H9 (cell line): ENCODE measurements at regions not wholly inside any gene's neighbourhood (a gene's known extent, or its start where the extent isn't known, plus 50 kb on each side); places are given as distances from the start of the nearest gene placed in this dataset.

ENCODE experiments used
- DNase-seq: peaks from one replicate; pipeline ENCODE4 v3.0.0-alpha.2; 2017
- H2AFZ ChIP-seq: one replicate; pipeline ENCODE4 v1.6.1; 2013; ENCODE audit warnings: mild to moderate bottlenecking, low read length, control low read depth, moderate library complexity
- H2AK5ac ChIP-seq: 2 replicates; pipeline ENCODE4 v1.6.1; 2013; ENCODE audit warnings: low read length, control low read depth, mixed read lengths; ENCODE audit not compliant: insufficient read length
- H2BK120ac ChIP-seq: one replicate; pipeline ENCODE4 v1.6.1; 2013; ENCODE audit warnings: low read depth, mild to moderate bottlenecking, low read length, control low read depth, inconsistent platforms; ENCODE audit not compliant: poor library complexity, severe bottlenecking
- H2BK12ac ChIP-seq: 2 replicates; pipeline ENCODE4 v1.6.1; 2013; ENCODE audit warnings: low read length, control low read depth, mixed read lengths, low read depth; ENCODE audit not compliant: insufficient read length
- H2BK15ac ChIP-seq: 2 replicates; pipeline ENCODE4 v1.6.1; 2013; ENCODE audit warnings: low read depth, low read length, control low read depth
- H2BK20ac ChIP-seq: one replicate; pipeline ENCODE4 v1.6.1; 2013; ENCODE audit warnings: low read depth, mild to moderate bottlenecking, low read length, control low read depth, inconsistent platforms; ENCODE audit not compliant: poor library complexity, severe bottlenecking
- H2BK5ac ChIP-seq: 2 replicates; pipeline ENCODE4 v1.6.1; 2013; ENCODE audit warnings: low read length, control low read depth, mixed read lengths; ENCODE audit not compliant: insufficient read length
- H3K14ac ChIP-seq: 2 replicates; pipeline ENCODE4 v1.6.1; 2013; ENCODE audit warnings: low read length, control low read depth; ENCODE audit not compliant: insufficient read depth
- H3K18ac ChIP-seq: 2 replicates; pipeline ENCODE4 v1.6.1; 2013; ENCODE audit warnings: low read depth, mild to moderate bottlenecking, mixed read lengths, low read length, control low read depth; ENCODE audit not compliant: insufficient read length
- H3K23ac ChIP-seq: 2 replicates; pipeline ENCODE4 v1.6.1; 2013; ENCODE audit warnings: low read length, control low read depth, mixed read lengths, low read depth; ENCODE audit not compliant: insufficient read length
- H3K23me2 ChIP-seq: 2 replicates; pipeline ENCODE4 v1.6.1; 2013; ENCODE audit warnings: low read depth, mild to moderate bottlenecking, mixed read lengths, low read length, control low read depth; ENCODE audit not compliant: insufficient read length, poor library complexity, severe bottlenecking
- H3K27ac ChIP-seq: 2 replicates; pipeline ENCODE4 v1.5.1; 2013; ENCODE audit warnings: low read length, control low read depth, mixed read lengths, low read depth; ENCODE audit not compliant: insufficient read length
- H3K27me3 ChIP-seq: 2 replicates; pipeline ENCODE4 v1.6.1; 2013; ENCODE audit warnings: low read length, control low read depth, inconsistent platforms; ENCODE audit not compliant: insufficient read depth
- H3K4ac ChIP-seq: 2 replicates; pipeline ENCODE4 v1.6.1; 2013; ENCODE audit warnings: low read depth, mild to moderate bottlenecking, control low read depth, inconsistent platforms, low read length, moderate library complexity
- H3K4me1 ChIP-seq: 2 replicates; pipeline ENCODE4 v1.6.1; 2013; ENCODE audit warnings: low read length, control low read depth, inconsistent platforms; ENCODE audit not compliant: insufficient read depth
- H3K4me2 ChIP-seq: 2 replicates; pipeline ENCODE4 v1.6.1; 2013; ENCODE audit warnings: low read length, control low read depth, mixed read lengths; ENCODE audit not compliant: insufficient read length, insufficient read depth
- H3K56ac ChIP-seq: 2 replicates; pipeline ENCODE4 v1.6.1; 2013; ENCODE audit warnings: low read depth, mild to moderate bottlenecking, mixed read lengths, low read length, control low read depth; ENCODE audit not compliant: insufficient read length
- H3K79me1 ChIP-seq: 2 replicates; pipeline ENCODE4 v1.6.1; 2013; ENCODE audit warnings: low read depth, mild to moderate bottlenecking, moderate library complexity, low read length, control low read depth, inconsistent platforms; ENCODE audit not compliant: insufficient read depth, poor library complexity, severe bottlenecking
- H3K79me2 ChIP-seq: 2 replicates; pipeline ENCODE4 v1.6.1; 2013; ENCODE audit warnings: low read length, control low read depth, inconsistent platforms; ENCODE audit not compliant: insufficient read depth
- H3K9ac ChIP-seq: 2 replicates; pipeline ENCODE4 v1.6.1; 2013; ENCODE audit warnings: low read length, control low read depth, mixed read lengths; ENCODE audit not compliant: insufficient read length; ENCODE audit errors: extremely low read depth
- H3K9me3 ChIP-seq: one replicate; pipeline ENCODE4 v1.6.1; 2013; ENCODE audit warnings: low read depth, low read length, inconsistent platforms; ENCODE audit not compliant: control insufficient read depth
- H3T11ph ChIP-seq: one replicate; pipeline ENCODE4 v1.6.1; 2013; ENCODE audit warnings: mild to moderate bottlenecking, low read length, control low read depth, inconsistent platforms
- H4K20me1 ChIP-seq: one replicate; pipeline ENCODE4 v1.6.1; 2013; ENCODE audit not compliant: control insufficient read depth, insufficient read length, insufficient read depth
- H4K5ac ChIP-seq: 2 replicates; pipeline ENCODE4 v1.6.1; 2013; ENCODE audit warnings: low read depth, mild to moderate bottlenecking, mixed read lengths, low read length, control low read depth; ENCODE audit not compliant: insufficient read length
- H4K8ac ChIP-seq: replicated peaks from 2 replicates; pipeline ENCODE4 v1.6.1; 2013; ENCODE audit warnings: low read length, control low read depth, mixed read lengths, low read depth; ENCODE audit not compliant: insufficient read length
- H4K91ac ChIP-seq: 2 replicates; pipeline ENCODE4 v1.6.1; 2013; ENCODE audit warnings: low read depth, mild to moderate bottlenecking, moderate library complexity, mixed read lengths, low read length, control low read depth; ENCODE audit not compliant: insufficient read length
- H3K27ac Mint-ChIP-seq, 3 experiments: 2 replicates in 2 of 3; 3 replicates in 1 of 3; pipeline ENCODE4 v1.8.0; 2020 to 2021; ENCODE audit warnings: mixed read lengths in 3 of 3, mild to moderate bottlenecking in 1 of 3, moderate library complexity in 1 of 3
- H3K27me3 Mint-ChIP-seq: 2 replicates; pipeline ENCODE4 v1.8.0; 2021; ENCODE audit warnings: low read depth, mild to moderate bottlenecking, moderate library complexity, mixed read lengths
- H3K36me3 Mint-ChIP-seq, 3 experiments: 2 replicates in 2 of 3; 3 replicates in 1 of 3; pipeline ENCODE4 v1.8.0; 2020 to 2021; ENCODE audit warnings: low read depth in 3 of 3, mixed read lengths in 3 of 3; ENCODE audit not compliant: insufficient read depth in 1 of 3
- H3K4me1 Mint-ChIP-seq, 2 experiments: 2 replicates each; pipeline ENCODE4 v1.8.0; 2020; ENCODE audit warnings: mixed read lengths in 2 of 2
- H3K4me3 Mint-ChIP-seq, 2 experiments: 2 replicates in 1 of 2; 3 replicates in 1 of 2; pipeline ENCODE4 v1.8.0; 2020 to 2021; ENCODE audit warnings: mild to moderate bottlenecking in 2 of 2, mixed read lengths in 2 of 2, moderate library complexity in 1 of 2
- H3K9me3 Mint-ChIP-seq, 2 experiments: 2 replicates in 1 of 2; 3 replicates in 1 of 2; pipeline ENCODE4 v1.8.0; 2020; ENCODE audit warnings: mild to moderate bottlenecking in 2 of 2, mixed read lengths in 2 of 2, moderate library complexity in 1 of 2
- WGBS: extraction: QIAGEN DNeasy Blood & Tissue Kit; methylation state at CpG from one replicate; pipeline ENCODE4 v1.1.7; 2013; ENCODE audit warnings: missing lambda C conversion rate, low lambda C conversion rate, mixed read lengths; ENCODE audit not compliant: insufficient read length; ENCODE audit errors: extremely low coverage; 5-methylcytosine and 5-hydroxymethylcytosine counted together
- TF ChIP-seq, protein P1 (sequence below): fragments of 200-600 bp; sonication (generic); conservative IDR thresholded peaks from 3 replicates; pipeline ENCODE4 v1.8.0; 2021; ENCODE audit warnings: antibody characterized with exemption, mild to moderate bottlenecking

DNA sequence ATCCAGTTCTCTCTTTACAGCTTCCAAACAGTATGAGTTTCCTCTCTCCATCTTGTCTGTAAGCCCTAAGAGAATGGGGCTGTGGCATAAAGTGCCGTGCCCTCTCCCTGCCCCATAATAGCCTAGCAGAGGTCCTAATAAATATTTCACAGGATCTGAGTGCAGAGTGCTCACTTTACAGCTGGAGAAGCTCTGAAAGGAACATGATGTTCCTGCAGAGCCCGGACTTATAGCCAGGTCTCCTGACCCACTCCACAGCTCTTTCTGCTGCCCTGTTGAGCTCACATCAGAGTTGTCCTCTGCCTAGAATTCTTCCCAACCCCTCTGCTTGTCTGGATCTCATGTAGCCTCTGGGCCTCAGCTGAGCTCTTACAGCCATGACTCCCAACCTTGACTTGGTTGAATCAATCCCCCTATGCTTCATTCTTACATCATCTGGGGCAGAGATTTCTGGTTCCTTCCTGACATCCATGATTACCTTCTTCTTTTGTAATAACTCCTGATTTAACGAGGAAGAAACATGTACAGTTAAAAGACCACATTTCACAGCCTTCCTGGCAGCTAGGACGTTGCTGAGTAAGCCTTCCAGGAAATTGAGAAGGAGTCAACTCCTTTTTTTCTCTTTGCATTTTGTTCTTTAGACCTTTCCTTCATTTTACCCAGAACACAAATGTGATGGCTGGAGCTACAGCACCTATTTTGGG, 135.3 kb downstream of the RPLP1 start:
- DNase-seq = no peak
- Mint-ChIP-seq H3K4me3 (no peak overlapping the region), H3K36me3 (no peaks in the 10 kb centered on the region), H3K4me1 (peaks cover 3% of the 10 kb centered on the region in 2 experiments; a peak in 2 of 4 replicates), H3K9me3 (no peaks in the 10 kb centered on the region), H3K27me3 (peaks cover 4% of the 10 kb centered on the region), H3K27ac (no peak overlapping the region)
- H3K18ac ChIP-seq = no peak overlapping the region
- no peaks in the 10 kb centered on the region for H3K79me1 ChIP-seq
- H3K4me1 ChIP-seq = no peaks in the 10 kb centered on the region
- no peak overlapping the region for H3K27ac ChIP-seq
- no peak overlapping the region for H3K56ac ChIP-seq
- H2BK15ac ChIP-seq = no peak overlapping the region
- H2BK5ac ChIP-seq = no peak overlapping the region
- H4K8ac ChIP-seq = no peak overlapping the region
- no peak overlapping the region for H2BK12ac ChIP-seq
- H2BK20ac ChIP-seq = no peak overlapping the region
- no peak overlapping the region for H2AFZ ChIP-seq
- no peak overlapping the region for H2AK5ac ChIP-seq
- H3K4me2 ChIP-seq = no peak overlapping the region
- no peaks in the 10 kb centered on the region for H4K20me1 ChIP-seq
- no peak overlapping the region for H4K5ac ChIP-seq
- H3K4ac ChIP-seq = no peak overlapping the region
- no peak overlapping the region for H3K14ac ChIP-seq
- TF ChIP-seq, protein P1, sequence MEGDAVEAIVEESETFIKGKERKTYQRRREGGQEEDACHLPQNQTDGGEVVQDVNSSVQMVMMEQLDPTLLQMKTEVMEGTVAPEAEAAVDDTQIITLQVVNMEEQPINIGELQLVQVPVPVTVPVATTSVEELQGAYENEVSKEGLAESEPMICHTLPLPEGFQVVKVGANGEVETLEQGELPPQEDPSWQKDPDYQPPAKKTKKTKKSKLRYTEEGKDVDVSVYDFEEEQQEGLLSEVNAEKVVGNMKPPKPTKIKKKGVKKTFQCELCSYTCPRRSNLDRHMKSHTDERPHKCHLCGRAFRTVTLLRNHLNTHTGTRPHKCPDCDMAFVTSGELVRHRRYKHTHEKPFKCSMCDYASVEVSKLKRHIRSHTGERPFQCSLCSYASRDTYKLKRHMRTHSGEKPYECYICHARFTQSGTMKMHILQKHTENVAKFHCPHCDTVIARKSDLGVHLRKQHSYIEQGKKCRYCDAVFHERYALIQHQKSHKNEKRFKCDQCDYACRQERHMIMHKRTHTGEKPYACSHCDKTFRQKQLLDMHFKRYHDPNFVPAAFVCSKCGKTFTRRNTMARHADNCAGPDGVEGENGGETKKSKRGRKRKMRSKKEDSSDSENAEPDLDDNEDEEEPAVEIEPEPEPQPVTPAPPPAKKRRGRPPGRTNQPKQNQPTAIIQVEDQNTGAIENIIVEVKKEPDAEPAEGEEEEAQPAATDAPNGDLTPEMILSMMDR = no peak
- H3K9me3 ChIP-seq = no peaks in the 10 kb centered on the region
- H2BK120ac ChIP-seq = no peak overlapping the region
- no peaks in the 10 kb centered on the region for H3K27me3 ChIP-seq
- no peak overlapping the region for H3K9ac ChIP-seq
- no peak overlapping the region for H4K91ac ChIP-seq
- H3K23ac ChIP-seq = no peak overlapping the region
- no peak overlapping the region for H3T11ph ChIP-seq
- no peaks in the 10 kb centered on the region for H3K23me2 ChIP-seq
- no CpG with 5 or more reads among the region's 4 CpGs for WGBS
- no peaks in the 10 kb centered on the region for H3K79me2 ChIP-seq
